NOMO-1 treated with DMSO at 0.1 percent for 48 hours (cell line): ENCODE measurements at regions not wholly inside any gene's neighbourhood (a gene's known extent, or its start where the extent isn't known, plus 50 kb on each side); places are given as distances from the start of the nearest gene placed in this dataset.
"Not testable (repeated sequence)": the region's sequence is repeated elsewhere in the genome, so short reads cannot be mapped to it uniquely, and the experiment has no call there.

Source experiments
- DNase-seq: peaks from one replicate; lab custom pipeline; 2025; ENCODE audit not compliant: unreplicated experiment; lab: John Stamatoyannopoulos, UW

DNA sequence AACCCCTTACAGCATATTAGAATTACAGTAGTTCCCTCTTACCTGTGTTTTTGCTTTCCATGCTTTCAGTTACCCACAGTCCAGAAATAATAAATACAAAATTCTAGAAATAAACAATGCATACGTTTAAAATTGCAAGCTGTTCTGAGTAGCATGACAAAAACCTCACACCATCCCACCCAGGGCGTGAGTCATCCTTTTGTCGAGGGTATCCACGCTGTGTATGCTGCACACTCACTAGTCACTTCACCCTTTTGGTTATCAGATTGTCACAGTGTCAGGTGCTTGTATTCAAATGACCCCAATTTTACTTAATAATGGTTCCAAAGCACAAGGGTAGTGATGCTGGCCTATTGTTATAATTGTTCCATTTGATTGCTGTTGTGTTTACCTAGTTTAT lies 72.5 kb upstream of the P3H2 start:
- DNase-seq = no peak

DNA sequence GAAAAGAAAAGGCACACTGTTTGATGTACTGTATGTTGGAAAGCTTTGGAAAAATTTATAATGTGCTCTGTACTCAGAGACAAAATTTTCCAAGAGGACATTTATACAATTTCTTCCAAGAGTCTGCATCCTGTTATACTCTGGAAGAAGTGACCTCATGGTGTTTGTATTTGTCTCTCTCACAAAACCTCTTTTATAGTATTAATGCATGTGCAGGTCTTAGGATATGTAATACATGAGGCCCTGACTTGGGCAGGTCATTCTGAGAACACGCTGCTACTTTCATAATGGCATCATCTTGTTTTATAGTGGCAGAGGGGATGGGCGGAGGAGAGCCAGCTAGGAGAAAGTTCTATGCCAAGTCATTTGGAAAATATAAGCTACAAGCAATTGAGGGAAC lies 72.0 kb upstream of the P3H2 start:
- DNase-seq = no peak

DNA sequence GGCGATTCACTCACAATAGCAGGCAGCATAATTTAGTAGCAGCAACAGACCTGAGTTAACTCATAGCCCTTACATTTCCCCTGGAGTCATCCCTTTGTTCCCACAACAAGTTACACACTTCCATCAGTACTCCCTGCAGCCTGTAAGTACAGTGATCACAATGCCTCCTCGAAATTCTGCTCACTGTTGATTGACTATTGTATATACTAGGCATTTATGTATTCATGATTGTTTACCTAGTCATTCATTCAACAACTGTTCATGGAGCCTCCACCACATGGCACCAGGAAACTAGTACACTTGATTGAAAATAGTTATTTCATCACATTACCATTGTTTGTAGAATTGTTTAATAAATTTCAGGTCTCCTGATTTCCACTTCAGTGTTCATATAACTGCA lies 71.4 kb upstream of the P3H2 start:
- DNase-seq = no peak

DNA sequence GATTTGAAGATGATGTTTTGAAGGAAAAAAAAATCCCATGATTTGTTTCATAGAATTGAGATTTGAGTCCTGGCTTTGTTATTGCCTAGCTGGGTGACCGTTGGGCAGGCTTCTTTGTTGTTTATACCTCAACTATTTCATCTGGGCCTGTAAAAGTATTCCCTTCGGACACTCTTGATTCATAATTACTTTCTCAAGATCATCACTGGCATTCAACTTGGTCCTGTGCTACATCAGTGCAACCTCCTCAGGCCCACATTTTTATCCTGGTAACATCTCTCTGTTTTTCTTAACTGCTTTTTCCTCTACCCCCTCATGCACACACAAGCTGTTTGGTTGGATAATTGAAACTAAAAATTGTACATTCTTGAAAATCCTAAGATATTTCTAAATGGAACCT lies 67.5 kb upstream of the P3H2 start:
- no peak for DNase-seq

DNA sequence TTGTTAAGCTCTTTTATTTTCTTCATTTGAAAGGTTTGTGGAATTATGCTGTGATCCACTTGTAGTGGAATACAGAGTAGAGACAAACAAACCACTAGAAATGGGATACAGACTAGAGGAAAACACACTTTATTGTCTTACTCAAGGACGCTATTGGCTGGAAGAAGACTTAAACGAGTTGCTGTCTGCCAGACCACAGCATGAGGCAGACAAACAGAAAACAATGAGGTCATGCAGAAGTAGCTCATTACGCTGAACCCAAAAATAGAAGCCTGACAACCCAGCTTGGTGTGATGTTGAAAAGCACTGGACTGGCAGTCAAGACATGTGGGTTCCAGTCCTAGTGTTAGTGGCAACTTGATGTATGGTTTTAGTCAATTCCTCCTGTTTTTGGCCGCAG lies 62.4 kb upstream of the P3H2 start:
- peak; percentile 28 for DNase-seq

DNA sequence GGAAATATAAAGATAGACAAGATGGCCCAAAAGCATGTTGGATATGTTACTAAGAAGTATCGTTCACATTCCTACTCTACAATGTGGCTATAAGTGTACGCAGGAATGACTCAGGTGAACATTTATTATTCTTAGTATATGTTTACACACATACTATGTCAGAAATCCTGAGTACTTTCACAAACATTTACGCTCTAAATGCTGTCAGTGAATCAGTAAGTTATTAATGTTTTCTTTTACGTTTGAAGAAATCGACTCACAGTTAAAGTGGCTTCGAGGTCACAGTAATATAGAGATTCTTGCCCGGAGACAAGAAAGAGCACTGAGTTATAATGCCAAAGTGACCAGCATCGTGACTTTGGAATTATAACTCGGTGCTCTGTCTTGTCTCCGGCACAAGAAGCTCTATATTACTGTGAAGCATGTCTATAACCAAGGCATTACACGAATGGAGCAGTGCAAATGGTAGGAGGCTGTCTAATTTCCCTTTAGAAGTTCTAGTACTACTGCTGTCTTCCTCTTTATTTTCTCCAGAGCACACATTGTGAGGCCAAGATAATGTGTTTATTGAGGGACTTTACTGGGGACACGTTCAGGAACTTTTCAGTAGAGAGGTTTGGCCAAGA lies 61.8 kb upstream of the P3H2 start:
- DNase-seq = no peak

DNA sequence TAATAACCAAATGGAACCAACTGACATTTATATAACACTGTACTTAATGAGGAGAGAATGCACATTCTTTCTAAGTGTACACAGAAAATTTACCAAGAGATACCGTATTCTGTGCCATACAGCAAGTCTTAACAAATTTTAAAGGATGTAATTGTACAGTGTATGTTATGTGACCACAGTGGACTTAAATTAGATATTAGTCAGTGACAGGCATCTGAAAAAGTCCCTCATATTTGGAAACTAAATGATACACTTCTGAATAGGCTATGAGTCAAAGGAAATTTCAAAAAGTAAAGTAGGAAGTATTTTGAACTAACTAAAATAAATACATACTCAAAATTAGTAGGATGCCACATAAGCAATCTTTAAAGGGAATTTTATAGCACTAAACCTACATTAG lies 59.6 kb upstream of the P3H2 start:
- no peak for DNase-seq

DNA sequence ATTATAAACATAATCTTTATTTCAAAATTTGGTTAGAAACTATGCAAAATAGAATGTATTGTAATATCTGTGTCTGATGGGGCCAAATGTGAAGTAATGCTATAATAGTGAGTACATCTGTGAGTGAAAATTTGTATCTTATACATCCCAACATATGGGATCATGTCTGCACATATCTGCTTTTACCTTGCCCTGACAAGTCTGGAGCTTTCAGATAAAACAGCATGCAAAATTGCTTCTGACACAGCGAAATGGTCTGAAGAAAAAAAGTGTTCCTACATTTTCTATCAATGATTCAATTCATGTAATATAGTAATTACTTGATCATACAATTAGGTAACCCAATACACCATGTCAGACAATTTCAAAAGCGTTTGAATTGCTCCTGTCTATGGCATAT lies 58.1 kb upstream of the P3H2 start:
- DNase-seq = no peak

DNA sequence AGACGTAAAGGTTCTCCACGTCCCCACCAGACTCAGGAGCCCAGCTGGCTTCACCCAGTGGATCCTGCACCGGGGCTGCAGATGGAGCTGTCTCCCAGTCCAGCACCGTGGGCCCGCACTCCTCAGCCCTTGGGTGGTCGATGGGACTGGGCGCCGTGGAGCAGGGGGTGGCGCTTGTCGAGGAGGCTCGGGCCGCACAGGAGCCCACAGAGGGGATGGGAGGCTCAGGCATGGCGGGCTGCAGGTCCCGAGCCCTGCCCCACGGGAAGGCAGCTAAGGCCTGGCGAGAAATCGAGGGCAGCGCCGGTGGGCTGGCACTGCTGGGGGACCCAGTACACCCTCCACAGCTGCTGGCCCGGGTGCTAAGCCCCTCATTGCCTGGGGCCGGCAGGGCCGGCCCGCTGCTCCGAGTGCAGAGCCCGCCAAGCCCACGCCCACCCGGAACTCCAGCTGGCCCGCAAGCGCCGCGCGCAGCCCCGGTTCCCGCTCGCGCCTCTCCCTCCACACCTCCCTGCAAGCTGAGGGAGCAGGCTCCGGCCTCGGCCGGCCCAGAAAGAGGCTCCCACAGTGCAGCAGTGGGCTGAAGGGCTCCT lies 56.3 kb upstream of the P3H2 start:
- not testable (repeated sequence) for DNase-seq

DNA sequence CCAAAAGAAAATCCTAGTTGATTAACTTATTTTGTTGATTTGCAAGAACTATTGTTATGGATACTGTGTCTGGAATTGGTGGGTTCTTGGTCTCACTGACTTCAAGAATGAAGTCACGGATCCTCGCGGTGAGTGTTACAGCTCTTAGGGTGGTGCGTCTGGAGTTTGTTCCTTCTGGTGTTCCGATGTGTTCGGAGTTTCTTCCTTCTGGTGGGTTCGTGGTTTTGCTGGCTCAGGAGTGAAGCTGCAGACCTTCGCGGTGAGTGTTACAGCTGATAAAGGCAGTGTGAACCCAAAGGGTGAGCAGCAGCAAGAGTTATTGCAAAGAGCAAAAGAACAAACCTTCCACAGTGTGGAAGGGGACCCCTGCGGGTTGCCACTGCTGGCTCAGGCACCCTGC lies 55.4 kb upstream of the P3H2 start:
- not testable (repeated sequence) for DNase-seq

DNA sequence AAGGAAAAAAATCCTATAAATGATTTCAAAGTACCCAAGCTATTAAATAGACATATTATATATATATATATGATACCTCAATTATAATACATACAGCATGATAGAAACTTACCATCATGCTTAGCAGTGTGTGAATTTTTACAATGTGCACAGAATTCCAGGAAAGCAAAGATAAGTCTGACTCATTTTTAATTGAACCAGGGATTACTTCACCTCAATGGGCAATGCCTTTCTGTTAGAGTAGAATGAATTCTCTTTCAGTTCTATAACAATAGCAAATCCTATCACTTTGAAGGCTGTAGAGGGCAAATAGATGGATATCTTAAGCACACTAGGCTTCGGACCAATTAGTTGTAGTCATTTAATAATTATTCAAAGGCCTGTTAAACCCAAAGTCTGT lies 54.8 kb upstream of the P3H2 start:
- no peak for DNase-seq

DNA sequence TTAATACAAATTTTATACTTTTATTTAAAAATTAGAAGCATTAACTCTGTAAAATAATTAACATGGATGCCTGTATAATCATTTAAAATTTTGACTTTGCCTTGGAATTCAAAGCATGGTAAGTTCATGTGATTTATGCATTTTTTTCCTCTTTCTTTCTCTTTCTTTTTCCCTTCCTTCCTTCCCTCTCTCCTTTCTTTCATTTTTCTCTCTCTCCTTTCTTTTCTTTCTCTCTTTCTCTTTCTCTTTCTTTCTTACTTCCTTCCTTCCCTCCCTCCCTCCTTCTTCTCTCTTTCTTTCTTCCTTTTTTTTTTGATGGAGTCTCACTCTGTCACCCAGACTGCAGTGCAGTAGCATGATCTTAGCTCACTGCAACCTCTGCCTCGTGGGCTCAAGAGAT lies 53.8 kb upstream of the P3H2 start:
- DNase-seq = no peak

DNA sequence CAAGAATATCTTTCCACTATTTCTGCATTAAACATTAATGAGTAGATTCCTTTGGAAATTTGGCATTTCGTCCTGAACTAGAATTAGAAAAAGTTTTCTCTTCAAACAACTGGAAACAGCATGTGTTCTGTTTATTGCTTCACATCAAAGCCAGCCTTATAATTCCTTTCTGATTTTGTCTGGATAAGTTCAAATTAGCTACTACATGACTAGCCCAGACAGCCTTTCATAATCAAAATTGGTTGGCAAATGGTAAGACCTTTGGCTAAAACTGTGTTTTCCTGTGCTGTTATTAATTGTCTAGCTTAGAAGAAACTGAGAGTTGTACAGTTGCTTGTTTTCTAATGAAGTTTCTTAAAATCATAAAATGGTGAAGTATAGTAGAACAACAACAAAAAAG lies 52.7 kb upstream of the P3H2 start:
- DNase-seq = no peak

DNA sequence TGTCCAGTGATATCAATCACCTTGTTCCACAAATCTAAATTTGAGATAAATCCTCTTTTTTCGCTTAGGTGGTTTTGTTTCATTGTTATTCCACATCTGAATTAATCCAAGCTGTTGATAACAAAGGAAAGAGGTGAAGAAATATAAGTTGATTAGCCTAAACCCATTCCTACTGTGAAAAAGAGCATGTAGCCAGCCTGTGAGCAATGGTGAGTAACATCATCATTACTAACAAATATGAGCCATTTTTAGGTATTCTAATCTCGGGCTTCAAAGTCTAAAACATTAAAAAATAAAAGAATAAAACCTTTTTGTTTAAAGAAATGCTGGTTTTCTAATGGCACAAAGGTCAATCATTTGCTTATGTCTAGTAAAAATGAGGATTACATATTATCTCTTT lies 52.1 kb upstream of the P3H2 start:
- no peak for DNase-seq
